HEK293 (cell line): ENCODE measurements at regions not wholly inside any gene's neighbourhood (a gene's known extent, or its start where the extent isn't known, plus 50 kb on each side); places are given as distances from the start of the nearest gene placed in this dataset.
A peak's percentile ranks its signal among the peaks of the same experiment; 100 is the strongest.

Source experiments
- CTCF ChIA-PET: fragments of 350-600 bp; formaldehyde crosslinking; extraction: SDS; loops from one replicate; lab custom pipeline; 2021; ENCODE audit warnings: antibody characterized with exemption; lab: Yijun Ruan, JAX
- POLR2A ChIA-PET: fragments of 300-600 bp; formaldehyde crosslinking; extraction: SDS; loops from one replicate; lab custom pipeline; 2020; ENCODE audit warnings: antibody characterized with exemption, inconsistent platforms; lab: Yijun Ruan, JAX
- H3K27ac ChIP-seq: fragments of 200-500 bp; sonication (Bioruptor generic); 2 replicates; pipeline ENCODE4 v1.5.1; 2014; ENCODE audit warnings: low read depth, low read length, control low read depth, inconsistent platforms; ENCODE audit errors: extremely low read depth
- H3K36me3 ChIP-seq, 2 experiments: fragments of 200-500 bp in 1 of 2; sonication (Bioruptor generic) in 1 of 2; 1 replicate in 1 of 2; 2 replicates in 1 of 2; pipeline ENCODE4 v1.5.1; 2014 to 2017; ENCODE audit warnings: inconsistent platforms in 2 of 2, low read length in 2 of 2; ENCODE audit not compliant: control insufficient read depth in 2 of 2, insufficient read depth in 1 of 2
- H3K4me1 ChIP-seq: fragments of 200-500 bp; sonication (Bioruptor generic); 2 replicates; pipeline ENCODE4 v1.5.1; 2014; ENCODE audit warnings: mild to moderate bottlenecking, low read length, inconsistent platforms; ENCODE audit not compliant: control insufficient read depth, insufficient read depth
- H3K4me3 ChIP-seq: 2 replicates; pipeline ENCODE4 v1.5.1; 2011; ENCODE audit warnings: low read depth, mild to moderate bottlenecking, control low read depth, low read length, moderate library complexity
- H3K9me3 ChIP-seq: fragments of 200-500 bp; sonication (Bioruptor generic); 2 replicates; pipeline ENCODE4 v1.5.1; 2014; ENCODE audit warnings: low read depth, low read length, inconsistent platforms; ENCODE audit not compliant: control insufficient read depth, insufficient read depth
- ATF2 ChIP-seq: fragments of 450-650 bp; formaldehyde crosslinking; IDR thresholded peaks from 2 replicates; pipeline ENCODE4 v1.5.1; 2016; ENCODE audit warnings: missing biosample characterization, missing genetic modification characterization, low read depth
- GFI1B ChIP-seq: fragments of 450-650 bp; formaldehyde crosslinking; IDR thresholded peaks from 2 replicates; pipeline ENCODE4 v1.5.1; 2016; ENCODE audit warnings: missing biosample characterization, missing genetic modification characterization
- MEIS1 ChIP-seq: sonication (generic); formaldehyde crosslinking; IDR thresholded peaks from 2 replicates; pipeline ENCODE4 v1.8.1; 2022; ENCODE audit warnings: missing genetic modification reagents, mild to moderate bottlenecking, borderline replicate concordance
- TCF7L2 ChIP-seq: IDR thresholded peaks from 2 replicates; pipeline ENCODE4 v1.6.1; 2011; ENCODE audit warnings: low read depth, mild to moderate bottlenecking, inconsistent platforms, low read length, moderate library complexity, borderline replicate concordance
- ZFHX2 ChIP-seq: fragments of 450-650 bp; formaldehyde crosslinking; conservative IDR thresholded peaks from 2 replicates; pipeline ENCODE4 v1.5.1; 2016; ENCODE audit warnings: missing biosample characterization, missing genetic modification characterization
- ZFP37 ChIP-seq: fragments of 450-650 bp; formaldehyde crosslinking; IDR thresholded peaks from 2 replicates; pipeline ENCODE4 v1.5.1; 2016; ENCODE audit warnings: missing biosample characterization, missing genetic modification characterization
- ZIC2 ChIP-seq: fragments of 450-650 bp; formaldehyde crosslinking; IDR thresholded peaks from 2 replicates; pipeline ENCODE4 v1.5.1; 2016; ENCODE audit warnings: missing biosample characterization, missing genetic modification characterization
- ZNF211 ChIP-seq: fragments of 450-650 bp; formaldehyde crosslinking; IDR thresholded peaks from 2 replicates; pipeline ENCODE4 v1.5.1; 2016; ENCODE audit warnings: low read depth, missing biosample characterization, missing genetic modification characterization
- ZNF23 ChIP-seq: fragments of 450-650 bp; formaldehyde crosslinking; IDR thresholded peaks from 2 replicates; pipeline ENCODE4 v1.5.1; 2016; ENCODE audit warnings: missing biosample characterization, missing genetic modification characterization, borderline replicate concordance
- ZNF335 ChIP-seq: fragments of 450-650 bp; formaldehyde crosslinking; conservative IDR thresholded peaks from 2 replicates; pipeline ENCODE4 v1.5.1; 2016; ENCODE audit warnings: missing biosample characterization, missing genetic modification characterization
- ZNF362 ChIP-seq: fragments of 450-650 bp; formaldehyde crosslinking; IDR thresholded peaks from 2 replicates; pipeline ENCODE4 v1.5.1; 2016; ENCODE audit warnings: missing biosample characterization, missing genetic modification characterization
- ZNF391 ChIP-seq: fragments of 450-650 bp; formaldehyde crosslinking; IDR thresholded peaks from 2 replicates; pipeline ENCODE4 v1.5.1; 2016; ENCODE audit warnings: low read depth, missing biosample characterization, missing genetic modification characterization, borderline replicate concordance
- ZNF433 ChIP-seq: fragments of 450-650 bp; formaldehyde crosslinking; IDR thresholded peaks from 2 replicates; pipeline ENCODE4 v1.5.1; 2016; ENCODE audit warnings: missing biosample characterization, missing genetic modification characterization, low read depth
- ZNF473 ChIP-seq: fragments of 450-650 bp; formaldehyde crosslinking; IDR thresholded peaks from 2 replicates; pipeline ENCODE4 v1.5.1; 2017; ENCODE audit warnings: missing biosample characterization, missing genetic modification characterization
- ZNF510 ChIP-seq: fragments of 450-650 bp; formaldehyde crosslinking; IDR thresholded peaks from 2 replicates; pipeline ENCODE4 v1.5.1; 2018; ENCODE audit warnings: mild to moderate bottlenecking, missing genetic modification characterization, missing biosample characterization; ENCODE audit not compliant: insufficient replicate concordance
- ZNF585B ChIP-seq: fragments of 450-650 bp; formaldehyde crosslinking; IDR thresholded peaks from 2 replicates; pipeline ENCODE4 v1.5.1; 2016; ENCODE audit warnings: missing biosample characterization, missing genetic modification characterization
- ZNF670 ChIP-seq: fragments of 450-650 bp; formaldehyde crosslinking; IDR thresholded peaks from 2 replicates; pipeline ENCODE4 v1.5.1; 2016; ENCODE audit warnings: missing biosample characterization, missing genetic modification characterization, low read depth
- ZNF701 ChIP-seq: fragments of 450-650 bp; formaldehyde crosslinking; IDR thresholded peaks from 2 replicates; pipeline ENCODE4 v1.5.1; 2016; ENCODE audit warnings: missing biosample characterization, missing genetic modification characterization
- ZNF768 ChIP-seq: fragments of 450-650 bp; formaldehyde crosslinking; IDR thresholded peaks from 2 replicates; pipeline ENCODE4 v1.5.1; 2018; ENCODE audit warnings: missing biosample characterization, mild to moderate bottlenecking, missing genetic modification characterization
- TF ChIP-seq, protein P1 (sequence below): fragments of 450-650 bp; formaldehyde crosslinking; IDR thresholded peaks from 2 replicates; pipeline ENCODE4 v1.5.1; 2016; ENCODE audit warnings: missing biosample characterization, missing genetic modification characterization
- TF ChIP-seq, protein P2 (sequence below): fragments of 450-650 bp; formaldehyde crosslinking; IDR thresholded peaks from 2 replicates; pipeline ENCODE4 v1.5.1; 2016; ENCODE audit warnings: missing biosample characterization, missing genetic modification characterization

- no peak for TF ChIP-seq ZNF433 (tag by site-specific recombination)
Measured at GRCh38 chr5:101904736-101905135, 391.3 kb downstream of the SLCO4C1 start (continued).

GRCh38 chr5:101897914-101898313 is 398.2 kb downstream of the SLCO4C1 start:
- TF ChIP-seq, protein P1, sequence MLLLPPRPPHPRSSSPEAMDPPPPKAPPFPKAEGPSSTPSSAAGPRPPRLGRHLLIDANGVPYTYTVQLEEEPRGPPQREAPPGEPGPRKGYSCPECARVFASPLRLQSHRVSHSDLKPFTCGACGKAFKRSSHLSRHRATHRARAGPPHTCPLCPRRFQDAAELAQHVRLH (tag by site-specific recombination) = no peak
- TF ChIP-seq ZIC2 (tag by site-specific recombination) = 0 out of 2 replicates have a peak, but pooled peaks have one; percentile 23
- CTCF ChIA-PET = no interaction called here
- H3K9me3 ChIP-seq = no peaks in the 10 kb centered on the region
- no peaks in the 10 kb centered on the region for H3K36me3 ChIP-seq
- H3K4me1 ChIP-seq = no peaks in the 10 kb centered on the region
- H3K27ac ChIP-seq = no peak overlapping the region
- POLR2A ChIA-PET = no interaction called here
- no peak overlapping the region for H3K4me3 ChIP-seq

DNA sequence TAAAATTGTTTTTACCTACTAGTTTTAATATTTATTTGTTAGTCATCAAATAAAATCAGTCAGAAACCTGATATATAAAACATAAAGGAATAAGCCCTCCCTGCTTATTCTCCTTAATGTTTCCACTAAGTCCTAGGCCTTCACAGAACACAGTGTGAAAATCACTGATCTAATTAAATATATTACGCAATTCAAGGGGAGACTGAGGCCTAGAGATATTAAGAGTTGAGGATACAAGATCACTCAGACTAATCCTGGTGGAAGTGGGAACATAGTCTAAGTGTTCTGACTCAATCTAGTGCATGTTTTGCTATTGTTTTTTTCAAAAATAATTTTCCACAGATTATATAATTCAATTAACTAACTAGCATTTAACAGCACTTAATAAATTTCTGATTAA is 401.1 kb downstream of the SLCO4C1 start:
- CTCF ChIA-PET = no interaction called here
- Histone ChIP-seq H3K9me3 (no peaks in the 10 kb centered on the region), H3K4me1 (no peaks in the 10 kb centered on the region), H3K4me3 (no peak overlapping the region), H3K36me3 (no peaks in the 10 kb centered on the region), H3K27ac (no peak overlapping the region)
- POLR2A ChIA-PET = no interaction called here
- no peak for TF ChIP-seq ZNF585B
- no peak for TF ChIP-seq ZNF23 (tag by site-specific recombination)
- TF ChIP-seq ZNF335 (tag by site-specific recombination) = no peak
- TF ChIP-seq ZFP37 (tag by site-specific recombination) = no peak
- no peak for TF ChIP-seq ZNF701
- TF ChIP-seq ZNF510 (tag by site-specific recombination) = no peak
- no peak for TF ChIP-seq ZFHX2 (tag by site-specific recombination)
- TF ChIP-seq ZNF362 = no peak
- TF ChIP-seq ZNF473 (tag by site-specific recombination) = no peak
- TF ChIP-seq GFI1B (tag by site-specific recombination) = no peak
- TF ChIP-seq, protein P2, sequence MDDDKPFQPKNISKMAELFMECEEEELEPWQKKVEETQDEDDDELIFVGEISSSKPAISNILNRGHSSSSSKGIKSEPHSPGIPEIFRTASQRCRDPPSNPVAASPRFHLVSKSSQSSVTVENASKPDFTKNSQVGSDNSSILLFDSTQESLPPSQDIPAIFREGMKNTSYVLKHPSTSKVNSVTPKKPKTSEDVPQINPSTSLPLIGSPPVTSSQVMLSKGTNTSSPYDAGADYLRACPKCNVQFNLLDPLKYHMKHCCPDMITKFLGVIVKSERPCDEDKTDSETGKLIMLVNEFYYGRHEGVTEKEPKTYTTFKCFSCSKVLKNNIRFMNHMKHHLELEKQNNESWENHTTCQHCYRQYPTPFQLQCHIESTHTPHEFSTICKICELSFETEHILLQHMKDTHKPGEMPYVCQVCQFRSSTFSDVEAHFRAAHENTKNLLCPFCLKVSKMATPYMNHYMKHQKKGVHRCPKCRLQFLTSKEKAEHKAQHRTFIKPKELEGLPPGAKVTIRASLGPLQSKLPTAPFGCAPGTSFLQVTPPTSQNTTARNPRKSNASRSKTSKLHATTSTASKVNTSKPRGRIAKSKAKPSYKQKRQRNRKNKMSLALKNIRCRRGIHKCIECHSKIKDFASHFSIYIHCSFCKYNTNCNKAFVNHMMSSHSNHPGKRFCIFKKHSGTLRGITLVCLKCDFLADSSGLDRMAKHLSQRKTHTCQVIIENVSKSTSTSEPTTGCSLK (tag by site-specific recombination) = no peak
- TF ChIP-seq TCF7L2 = no peak
- no peak for TF ChIP-seq ZNF211 (tag by site-specific recombination)
- no peak for TF ChIP-seq ZNF391 (tag by site-specific recombination)
- TF ChIP-seq ZNF670 (tag by site-specific recombination) = no peak
- TF ChIP-seq ZNF768 (tag by site-specific recombination) = no peak

GRCh38 chr5:101878190-101878589 is 417.9 kb downstream of the SLCO4C1 start:
- H3K4me3 ChIP-seq = no peak overlapping the region
- TF ChIP-seq MEIS1 (CRISPR knock-in tag) (peak; percentile 51; the same call in 1 of the 2 replicates), ATF2 (tag by site-specific recombination) (no peak)
- TF ChIP-seq, all 188 proteins: peak for 1
- H3K36me3 ChIP-seq = no peaks in the 10 kb centered on the region
- H3K27ac ChIP-seq = no peak overlapping the region
- H3K9me3 ChIP-seq = no peaks in the 10 kb centered on the region
- H3K4me1 ChIP-seq = no peaks in the 10 kb centered on the region; the same call in 1 of the 2 replicates
- ChIA-PET CTCF (interaction anchor here (0.5 kb wide), 1 partner anchor 199 kb away, joined by 3 read pairs; no protein-coding TSS in a partner anchor), POLR2A (no interaction called here)
